Panc1 (cell line): ENCODE measurements at regions not wholly inside any gene's neighbourhood (a gene's known extent, or its start where the extent isn't known, plus 50 kb on each side); places are given as distances from the start of the nearest gene placed in this dataset.

Experiments
- TCF7L2 ChIP-seq: IDR thresholded peaks from 2 replicates; pipeline ENCODE4 v1.6.1; 2011; ENCODE audit warnings: mild to moderate bottlenecking, low read depth, low read length, inconsistent platforms
- TF ChIP-seq, protein P1 (sequence below): fragments of 450-650 bp; IDR thresholded peaks from 2 replicates; pipeline ENCODE4 v1.5.1; 2017; ENCODE audit warnings: mild to moderate bottlenecking

DNA sequence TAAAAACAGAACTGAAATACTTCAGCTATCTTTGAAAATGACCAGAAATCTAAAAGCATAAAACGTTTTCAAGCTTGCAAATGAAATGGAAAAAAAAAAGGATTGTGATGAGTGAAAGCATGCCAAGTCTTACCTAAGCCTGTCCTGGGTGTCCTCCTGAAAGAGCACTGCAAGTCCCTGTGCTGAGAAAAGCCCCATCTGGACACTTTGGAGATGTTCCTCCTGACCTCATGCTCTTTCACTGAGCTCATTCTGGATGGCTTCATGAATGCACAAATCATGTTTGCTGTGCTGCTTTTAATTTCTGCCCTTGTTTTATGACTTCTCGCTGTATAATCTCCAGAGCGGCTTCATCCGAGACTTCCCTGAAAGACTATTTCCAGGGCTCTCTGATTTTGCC is 136.0 kb downstream of the SOD2 start:
- TF ChIP-seq, protein P1, sequence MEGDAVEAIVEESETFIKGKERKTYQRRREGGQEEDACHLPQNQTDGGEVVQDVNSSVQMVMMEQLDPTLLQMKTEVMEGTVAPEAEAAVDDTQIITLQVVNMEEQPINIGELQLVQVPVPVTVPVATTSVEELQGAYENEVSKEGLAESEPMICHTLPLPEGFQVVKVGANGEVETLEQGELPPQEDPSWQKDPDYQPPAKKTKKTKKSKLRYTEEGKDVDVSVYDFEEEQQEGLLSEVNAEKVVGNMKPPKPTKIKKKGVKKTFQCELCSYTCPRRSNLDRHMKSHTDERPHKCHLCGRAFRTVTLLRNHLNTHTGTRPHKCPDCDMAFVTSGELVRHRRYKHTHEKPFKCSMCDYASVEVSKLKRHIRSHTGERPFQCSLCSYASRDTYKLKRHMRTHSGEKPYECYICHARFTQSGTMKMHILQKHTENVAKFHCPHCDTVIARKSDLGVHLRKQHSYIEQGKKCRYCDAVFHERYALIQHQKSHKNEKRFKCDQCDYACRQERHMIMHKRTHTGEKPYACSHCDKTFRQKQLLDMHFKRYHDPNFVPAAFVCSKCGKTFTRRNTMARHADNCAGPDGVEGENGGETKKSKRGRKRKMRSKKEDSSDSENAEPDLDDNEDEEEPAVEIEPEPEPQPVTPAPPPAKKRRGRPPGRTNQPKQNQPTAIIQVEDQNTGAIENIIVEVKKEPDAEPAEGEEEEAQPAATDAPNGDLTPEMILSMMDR, result no peak
- TF ChIP-seq TCF7L2, result no peak
